RWPE2 (cell line): ENCODE measurements at regions not wholly inside any gene's neighbourhood (a gene's known extent, or its start where the extent isn't known, plus 50 kb on each side); places are given as distances from the start of the nearest gene placed in this dataset.

Source experiments
- ATAC-seq: fragments of 200-7000 bp; cut with Tn5 transposase; 3 replicates; pipeline ENCODE4 v1.9.1; 2021; ENCODE audit warnings: low read depth
- DNase-seq: peaks from one replicate; pipeline ENCODE4 v3.0.0-alpha.2; 2020; ENCODE audit warnings: low spot score
- H3K27ac ChIP-seq: fragments of 450-650 bp; 2 replicates; pipeline ENCODE4 v1.5.1; 2017; ENCODE audit warnings: mild to moderate bottlenecking; ENCODE audit not compliant: poor library complexity, severe bottlenecking
- H3K27me3 ChIP-seq: fragments of 250-450 bp; sonication (Bioruptor Pico); 2 replicates; pipeline ENCODE4 v1.5.1; 2021; ENCODE audit warnings: mild to moderate bottlenecking, moderate library complexity; ENCODE audit not compliant: insufficient read depth, poor library complexity, severe bottlenecking
- H3K36me3 ChIP-seq: fragments of 250-450 bp; sonication (Bioruptor Pico); 2 replicates; pipeline ENCODE4 v1.5.1; 2020; ENCODE audit warnings: low read depth, mild to moderate bottlenecking, moderate library complexity
- H3K4me1 ChIP-seq: fragments of 250-450 bp; sonication (Bioruptor Pico); 2 replicates; pipeline ENCODE4 v1.5.1; 2021; ENCODE audit warnings: mild to moderate bottlenecking, moderate library complexity; ENCODE audit not compliant: insufficient read depth, poor library complexity, severe bottlenecking
- H3K4me3 ChIP-seq: fragments of 250-450 bp; sonication (Bioruptor Pico); 2 replicates; pipeline ENCODE4 v1.5.1; 2021; ENCODE audit warnings: mild to moderate bottlenecking, moderate library complexity; ENCODE audit not compliant: severe bottlenecking
- H3K9me3 ChIP-seq: fragments of 250-450 bp; sonication (Bioruptor Pico); 2 replicates; pipeline ENCODE4 v1.5.1; 2021; ENCODE audit warnings: mild to moderate bottlenecking, moderate library complexity; ENCODE audit not compliant: severe bottlenecking
- CTCF ChIP-seq: fragments of 450-650 bp; IDR thresholded peaks from one replicate; pipeline ENCODE4 v1.5.1; 2017; ENCODE audit warnings: mild to moderate bottlenecking, moderate library complexity; ENCODE audit not compliant: poor library complexity, severe bottlenecking

- DNase-seq (no peak), ATAC-seq (no peak)
- Histone ChIP-seq H3K27me3 (no peaks in the 10 kb centered on the region), H3K27ac (no peak overlapping the region), H3K36me3 (no peaks in the 10 kb centered on the region), H3K9me3 (no peaks in the 10 kb centered on the region), H3K4me3 (no peak overlapping the region), H3K4me1 (no peaks in the 10 kb centered on the region)
- no peak for TF ChIP-seq CTCF
These were observed 432.4 kb downstream of the TNS1 start for GRCh38 chr2:217570394-217570793.

- H3K4me3 ChIP-seq = no peak overlapping the region
- no peaks in the 10 kb centered on the region for H3K36me3 ChIP-seq
- H3K9me3 ChIP-seq = no peaks in the 10 kb centered on the region
- no peak for TF ChIP-seq CTCF
- no peaks in the 10 kb centered on the region for H3K4me1 ChIP-seq
- no peak overlapping the region for H3K27ac ChIP-seq
- DNase-seq = no peak
- no peaks in the 10 kb centered on the region for H3K27me3 ChIP-seq
- ATAC-seq = no peak
These were observed 434.4 kb downstream of the TNS1 start for GRCh38 chr2:217568289-217568971.

GRCh38 chr2:217563565-217563964 lies 439.2 kb downstream of the TNS1 start:
- no peak overlapping the region for H3K4me3 ChIP-seq
- H3K9me3 ChIP-seq = no peaks in the 10 kb centered on the region
- no peak for TF ChIP-seq CTCF
- no peak for DNase-seq
- H3K27me3 ChIP-seq = no peaks in the 10 kb centered on the region
- no peaks in the 10 kb centered on the region for H3K4me1 ChIP-seq
- H3K27ac ChIP-seq = no peak overlapping the region
- H3K36me3 ChIP-seq = no peaks in the 10 kb centered on the region
- ATAC-seq = no peak

GRCh38 chr2:217562871-217563480 lies 439.8 kb downstream of the TNS1 start:
- no peak for TF ChIP-seq CTCF
- Histone ChIP-seq H3K27ac (no peak overlapping the region), H3K4me1 (no peaks in the 10 kb centered on the region), H3K36me3 (no peaks in the 10 kb centered on the region), H3K9me3 (no peaks in the 10 kb centered on the region), H3K4me3 (no peak overlapping the region), H3K27me3 (no peaks in the 10 kb centered on the region)
- DNase-seq (no peak), ATAC-seq (no peak)

- TF ChIP-seq CTCF = no peak
- ATAC-seq (no peak), DNase-seq (no peak)
- H3K4me3 ChIP-seq = no peak overlapping the region
- H3K27me3 ChIP-seq = no peaks in the 10 kb centered on the region
- H3K27ac ChIP-seq = no peak overlapping the region
- no peaks in the 10 kb centered on the region for H3K36me3 ChIP-seq
- H3K4me1 ChIP-seq = no peaks in the 10 kb centered on the region
- no peaks in the 10 kb centered on the region for H3K9me3 ChIP-seq
These were observed 443.7 kb downstream of the TNS1 start for GRCh38 chr2:217559084-217559483.
